ENCODE measurements at regions not wholly inside any gene's neighbourhood (a gene's known extent, or its start where the extent isn't known, plus 50 kb on each side); places are given as distances from the start of the nearest gene placed in this dataset.
"Not testable (repeated sequence)": the region's sequence is repeated elsewhere in the genome, so short reads cannot be mapped to it uniquely, and the experiment has no call there.

- no peak for DNase-seq (ENCODE audit: low read depth in 3 of 3, low spot score in 1 of 3)
These were observed 158.4 kb downstream of the NDUFA10 start for GRCh38 chr2:239866778-239867177.

- no peak for DNase-seq (ENCODE audit: low read depth in 3 of 3, low spot score in 1 of 3)
These were observed 158.8 kb downstream of the NDUFA10 start for GRCh38 chr2:239866350-239866749.

- DNase-seq (ENCODE audit: low read depth in 3 of 3, low spot score in 1 of 3): not testable (repeated sequence)
These were observed 159.3 kb downstream of the NDUFA10 start for GRCh38 chr2:239865856-239866255.

GRCh38 chr2:239865059-239865639, 160.0 kb downstream of the NDUFA10 start:
- DNase-seq (ENCODE audit: low read depth in 3 of 3, low spot score in 1 of 3): no peak

DNA sequence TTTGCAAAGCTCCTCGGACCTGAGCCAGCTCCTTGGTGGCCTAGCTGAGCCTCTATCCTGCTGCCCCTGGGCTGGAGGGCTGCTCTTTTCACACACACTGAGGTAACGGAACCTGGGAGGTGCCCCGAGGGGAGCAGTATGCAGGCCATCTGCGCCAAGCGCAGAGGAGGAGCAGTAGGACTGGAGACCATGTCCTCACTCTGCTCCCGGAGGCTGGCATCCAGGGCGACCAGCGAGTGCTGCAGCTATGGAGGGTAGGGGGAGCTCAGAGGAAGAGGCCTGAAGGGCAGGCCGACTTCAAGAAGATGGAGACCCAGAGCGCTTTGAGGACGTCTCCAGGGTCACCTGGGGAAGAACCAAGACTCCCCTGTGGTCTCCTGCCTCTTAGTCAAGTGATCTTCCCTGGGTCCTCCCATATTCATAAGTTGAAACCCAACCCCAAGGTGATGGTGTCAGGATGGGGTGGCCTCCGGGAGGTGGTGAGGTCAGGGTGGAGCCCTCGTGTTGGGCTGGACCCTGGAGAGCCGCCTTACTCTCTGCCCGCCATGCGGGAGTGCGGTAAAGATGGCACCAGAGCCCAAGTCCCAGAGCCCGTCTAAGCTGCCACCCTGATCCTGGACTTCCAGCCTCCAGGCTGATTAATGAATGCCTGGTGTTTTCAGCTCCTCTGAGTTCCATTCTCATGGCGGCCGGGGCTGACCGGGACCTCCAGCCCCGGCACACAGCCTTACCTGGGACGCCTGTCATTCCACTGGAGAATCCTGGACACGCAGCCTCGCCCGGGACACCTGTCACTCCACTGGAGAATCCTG, 160.7 kb downstream of the NDUFA10 start:
- no peak for DNase-seq (ENCODE audit: low read depth in 3 of 3, low spot score in 1 of 3)

DNA sequence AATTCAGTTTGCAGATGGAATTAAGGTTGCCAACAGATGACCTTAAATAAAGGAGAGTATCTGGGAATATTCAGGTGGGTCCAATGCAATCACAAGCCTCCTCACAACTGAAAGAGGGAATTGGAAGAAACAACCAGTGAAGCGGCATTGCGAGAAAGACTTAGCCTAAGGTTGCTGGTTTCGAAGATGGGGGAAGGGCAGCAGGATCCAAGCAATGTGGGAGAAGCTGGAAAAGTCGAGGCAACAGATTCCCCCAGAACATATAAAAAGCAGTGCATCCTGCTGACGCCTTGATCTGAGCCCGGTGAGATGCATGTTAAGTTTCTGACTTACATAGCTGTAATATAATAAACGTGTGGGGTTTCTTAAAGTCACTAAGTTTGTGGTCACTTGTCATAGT, 162.5 kb downstream of the NDUFA10 start:
- no peak for DNase-seq (ENCODE audit: low read depth in 3 of 3, low spot score in 1 of 3)

GRCh38 chr2:239858179-239858578, 167.0 kb downstream of the NDUFA10 start:
- no peak for DNase-seq (ENCODE audit: low read depth in 3 of 3, low spot score in 1 of 3)

- DNase-seq (ENCODE audit: low read depth in 3 of 3, low spot score in 1 of 3): no peak
These were observed 167.6 kb downstream of the NDUFA10 start for GRCh38 chr2:239857591-239857990.

- no peak for DNase-seq (ENCODE audit: low read depth in 3 of 3, low spot score in 1 of 3)
These were observed 168.4 kb downstream of the NDUFA10 start for GRCh38 chr2:239856620-239857285.

DNA sequence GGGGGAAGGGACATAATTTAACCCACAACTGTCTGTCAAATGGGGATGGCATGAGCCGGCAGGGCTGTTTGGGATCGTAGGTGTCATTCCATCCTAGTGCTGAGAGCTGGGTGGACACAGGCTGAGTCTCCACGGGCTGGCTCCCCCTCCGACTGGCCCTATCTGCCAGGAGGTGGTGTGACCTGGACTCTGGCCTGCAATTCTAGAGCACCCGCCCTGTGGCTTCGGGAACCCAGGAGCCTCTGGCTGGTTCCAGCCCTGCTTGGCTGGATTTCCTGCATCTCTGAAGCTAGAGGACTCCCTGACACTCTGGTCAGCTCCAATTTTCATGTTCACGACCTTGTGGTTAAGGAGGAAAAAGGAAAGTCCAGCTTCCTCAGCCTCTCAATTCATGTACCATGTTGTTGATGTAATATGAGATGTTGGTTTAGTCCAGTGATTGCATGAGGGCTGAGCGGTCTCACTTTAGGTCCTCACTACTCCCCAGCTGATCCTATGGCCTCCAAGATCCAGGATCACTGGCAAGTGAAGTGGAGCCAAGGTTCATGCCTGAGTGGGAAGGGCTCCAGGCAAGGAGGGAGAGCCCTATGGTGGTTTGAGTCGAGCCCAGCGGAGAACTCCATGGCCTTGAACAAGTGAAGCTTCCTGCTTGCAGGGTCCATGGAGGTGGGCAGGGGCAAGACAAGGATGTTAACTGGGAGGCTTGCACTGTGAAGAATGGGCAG, 169.1 kb downstream of the NDUFA10 start:
- DNase-seq (ENCODE audit: low read depth in 3 of 3, low spot score in 1 of 3): no peak

DNA sequence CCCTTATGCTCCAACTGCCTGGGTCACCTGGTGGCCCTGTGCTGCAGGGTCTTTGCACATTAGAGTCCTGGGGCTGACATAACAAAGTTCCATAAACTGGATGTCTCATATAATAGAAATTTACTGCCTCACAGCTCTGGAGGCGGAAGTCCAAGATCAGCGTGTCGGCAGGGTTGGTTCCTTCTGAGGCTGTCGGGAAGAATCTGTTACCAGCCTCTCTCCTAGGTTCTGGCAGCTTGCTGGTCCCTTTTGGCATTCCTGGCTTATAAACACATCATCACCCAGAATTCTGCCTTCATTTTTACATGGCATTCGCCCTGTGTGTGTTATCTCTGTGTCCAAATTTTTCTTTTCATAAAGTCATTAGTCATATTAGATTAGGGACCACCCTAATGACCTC, 170.5 kb downstream of the NDUFA10 start:
- no peak for DNase-seq (ENCODE audit: low read depth in 3 of 3, low spot score in 1 of 3)

DNA sequence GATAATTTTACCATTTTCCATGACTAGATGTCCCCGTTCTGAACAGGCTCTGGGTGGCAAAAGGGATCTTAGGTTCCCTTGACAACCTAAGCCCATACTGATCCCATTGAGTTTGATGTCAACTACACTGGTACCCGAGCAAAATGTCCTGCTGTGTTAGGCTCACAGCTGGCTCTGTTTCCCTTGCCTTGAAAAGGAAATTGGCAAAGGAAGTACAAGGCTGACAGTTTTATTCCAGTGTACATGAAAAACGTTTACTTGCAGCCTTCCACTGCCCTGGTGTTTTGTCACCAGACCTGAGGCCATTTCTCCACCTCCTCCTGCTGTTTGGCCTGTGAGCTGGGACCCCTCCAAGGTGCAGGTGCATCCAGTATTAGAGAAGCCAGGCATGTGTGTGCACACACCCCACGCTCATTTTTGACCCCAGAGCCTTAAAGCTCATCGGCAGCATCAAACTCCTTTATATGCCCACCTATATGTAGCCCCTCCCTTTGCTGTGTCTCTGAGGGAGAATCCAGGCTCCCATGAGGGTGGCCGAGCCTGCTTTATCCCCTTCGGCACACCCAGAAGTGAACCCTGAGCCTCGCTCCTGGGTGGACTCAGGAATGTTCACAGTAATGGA, 171.3 kb downstream of the NDUFA10 start:
- no peak for DNase-seq (ENCODE audit: low read depth in 3 of 3, low spot score in 1 of 3)

DNA sequence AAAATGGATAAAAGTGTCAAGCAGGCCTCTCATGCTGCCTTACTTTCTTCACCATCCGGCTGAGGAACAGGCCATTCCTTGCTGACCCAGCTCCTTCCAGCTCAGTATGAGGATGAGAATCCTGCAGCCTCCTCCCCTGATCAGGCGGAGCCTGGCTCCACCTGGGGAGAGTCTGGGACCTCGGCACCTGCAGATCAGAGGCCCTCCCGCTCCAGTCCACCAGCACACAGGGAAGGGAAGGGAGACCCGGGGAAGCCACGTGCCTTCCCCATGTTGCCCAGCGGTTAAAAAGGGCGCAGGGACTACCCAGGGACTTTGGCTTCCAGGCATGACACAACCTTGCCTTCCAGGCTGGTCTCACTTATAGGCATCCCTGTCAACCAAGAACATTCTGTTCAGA, 172.0 kb downstream of the NDUFA10 start:
- DNase-seq (ENCODE audit: low read depth in 3 of 3, low spot score in 1 of 3): no peak

- no peak for DNase-seq (ENCODE audit: low read depth in 3 of 3, low spot score in 1 of 3)
These were observed 172.9 kb downstream of the NDUFA10 start for GRCh38 chr2:239852272-239852671.

DNA sequence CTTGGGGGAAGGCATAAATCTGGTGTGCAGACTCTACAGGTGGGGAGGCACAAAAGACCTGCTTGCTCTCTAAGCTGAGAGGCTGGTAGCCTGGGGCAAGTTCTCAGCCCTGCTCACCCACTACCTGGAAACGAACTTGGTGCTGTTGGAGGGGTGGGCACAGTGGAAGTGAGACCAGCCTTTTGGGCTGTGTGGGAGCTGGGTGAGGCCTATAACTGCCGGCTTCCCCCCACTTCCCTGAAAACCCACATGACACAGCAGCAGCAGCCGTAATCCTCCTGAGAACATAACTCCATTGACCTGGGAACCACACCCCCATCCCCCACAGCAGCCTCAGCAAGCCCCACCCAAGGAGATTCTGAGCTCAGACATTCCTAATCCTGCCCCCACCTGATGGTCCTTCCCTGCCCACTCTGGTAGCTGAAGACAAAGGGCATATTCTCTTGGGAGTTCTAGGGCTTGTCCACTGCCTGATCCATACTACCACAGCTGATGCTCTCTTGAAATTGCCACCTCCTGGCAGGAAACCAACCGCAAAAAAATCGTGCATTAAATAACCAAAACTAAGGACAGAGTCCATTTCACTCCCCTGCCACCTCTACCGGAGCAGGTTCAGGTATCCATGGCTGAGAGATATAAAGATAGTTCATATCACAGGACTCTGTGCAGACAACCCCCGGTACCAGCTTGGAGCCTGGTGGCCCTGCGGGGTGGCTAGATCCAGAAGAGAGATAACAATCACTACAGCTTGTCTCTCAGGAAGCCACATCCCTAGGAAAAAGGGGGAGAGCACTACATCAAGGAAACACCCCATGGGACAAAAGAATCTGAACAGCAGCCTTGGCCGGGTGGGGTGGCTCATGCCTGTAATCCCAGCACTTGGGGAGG, 178.1 kb downstream of the NDUFA10 start:
- DNase-seq (ENCODE audit: low read depth in 3 of 3, low spot score in 1 of 3): no peak

DNA sequence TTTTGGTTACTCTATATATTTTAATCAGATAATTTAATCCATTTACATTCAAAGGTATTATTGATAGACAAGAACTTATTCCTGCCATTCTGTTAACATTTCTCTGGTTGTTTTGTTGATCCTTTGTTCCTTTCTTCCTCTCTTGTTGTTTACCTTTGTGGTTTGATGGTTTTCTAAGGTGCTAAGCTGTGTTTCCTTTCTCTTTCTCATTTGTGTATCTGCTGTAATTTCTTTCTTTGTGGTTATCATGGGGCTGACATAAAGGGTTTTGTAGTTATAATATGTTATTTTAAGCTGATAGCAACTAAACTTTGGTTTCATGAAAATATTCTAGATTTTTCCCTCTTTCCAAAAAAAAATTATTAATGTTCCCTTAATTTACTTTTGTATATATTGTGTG, 179.2 kb downstream of the NDUFA10 start:
- DNase-seq (ENCODE audit: low read depth in 3 of 3, low spot score in 1 of 3): no peak

DNA sequence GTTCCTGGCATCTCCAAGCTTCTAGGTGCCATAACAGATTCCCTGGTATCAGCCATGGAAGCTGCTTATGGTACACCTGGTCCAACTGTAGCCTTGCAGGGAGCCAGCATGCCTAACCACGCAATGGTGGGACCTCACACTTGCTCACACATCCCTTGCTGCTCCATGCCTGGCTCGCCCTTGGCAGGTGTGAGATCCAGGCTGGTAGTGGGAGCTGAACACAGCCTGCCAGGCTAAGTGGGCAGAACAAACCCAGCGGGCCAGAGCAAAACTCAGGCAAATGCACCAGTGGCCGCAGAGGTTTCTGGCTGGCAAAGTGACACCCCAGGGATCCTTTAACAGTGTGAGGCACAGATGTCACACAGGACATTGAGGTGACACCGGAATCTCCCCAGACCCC, 185.8 kb downstream of the NDUFA10 start:
- no peak for DNase-seq (ENCODE audit: low read depth in 3 of 3, low spot score in 1 of 3)

DNA sequence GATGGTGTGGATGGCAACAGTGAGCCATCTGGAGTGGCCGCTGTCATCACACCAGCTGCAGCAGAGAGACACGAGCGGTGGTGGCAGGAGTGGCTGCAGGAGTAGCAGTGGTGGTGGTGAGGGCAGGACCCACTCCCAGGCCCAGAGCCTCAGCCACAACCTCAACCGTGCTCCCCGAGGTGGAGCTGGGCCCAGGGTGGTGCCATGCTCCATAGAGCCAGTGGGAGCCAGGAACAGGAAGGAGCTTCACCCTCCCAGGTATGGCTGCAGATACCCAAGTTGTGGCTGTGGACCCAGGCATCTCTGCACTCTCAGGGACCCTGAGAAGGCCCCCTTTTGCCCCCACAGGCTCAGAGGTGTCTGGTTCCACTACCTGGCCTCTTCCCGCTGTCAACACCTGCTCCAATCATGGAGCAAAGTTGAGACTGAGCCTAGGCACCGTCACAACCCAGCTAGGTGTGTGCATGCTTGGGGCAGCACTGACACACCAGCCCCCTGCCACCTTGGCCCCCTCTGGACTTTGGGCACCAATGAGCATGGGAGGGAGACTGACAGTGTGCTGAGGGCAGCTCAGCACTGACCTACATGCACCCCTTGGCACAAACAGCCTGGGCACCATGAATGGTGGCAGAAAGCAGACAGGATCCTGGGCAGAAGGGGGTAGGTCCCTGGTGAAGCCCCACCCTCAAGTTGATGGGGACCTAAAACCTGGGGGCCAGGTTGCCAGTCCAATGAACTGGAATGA, 188.9 kb downstream of the NDUFA10 start:
- DNase-seq (ENCODE audit: low read depth in 3 of 3, low spot score in 1 of 3): no peak

DNA sequence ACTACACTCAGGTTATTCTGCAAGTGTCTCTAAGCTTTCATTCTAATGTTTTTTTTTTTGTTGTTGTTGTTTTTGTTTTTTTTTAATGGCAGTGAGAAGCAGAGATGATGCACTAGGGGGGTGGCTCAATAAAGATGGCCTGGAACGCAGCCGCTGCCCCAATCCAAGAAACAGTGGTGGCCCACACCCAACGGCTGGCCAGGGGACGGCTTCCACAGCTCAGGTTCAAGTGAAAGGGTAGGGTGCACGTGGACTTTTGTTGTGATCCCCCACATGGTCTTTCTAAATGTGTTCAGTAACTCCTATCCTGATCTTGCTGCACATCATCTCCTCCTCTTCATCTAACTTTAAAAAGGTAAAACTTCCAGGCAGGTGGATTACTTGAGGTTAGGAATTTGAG, 190.1 kb downstream of the NDUFA10 start:
- no peak for DNase-seq (ENCODE audit: low read depth in 3 of 3, low spot score in 1 of 3)

DNA sequence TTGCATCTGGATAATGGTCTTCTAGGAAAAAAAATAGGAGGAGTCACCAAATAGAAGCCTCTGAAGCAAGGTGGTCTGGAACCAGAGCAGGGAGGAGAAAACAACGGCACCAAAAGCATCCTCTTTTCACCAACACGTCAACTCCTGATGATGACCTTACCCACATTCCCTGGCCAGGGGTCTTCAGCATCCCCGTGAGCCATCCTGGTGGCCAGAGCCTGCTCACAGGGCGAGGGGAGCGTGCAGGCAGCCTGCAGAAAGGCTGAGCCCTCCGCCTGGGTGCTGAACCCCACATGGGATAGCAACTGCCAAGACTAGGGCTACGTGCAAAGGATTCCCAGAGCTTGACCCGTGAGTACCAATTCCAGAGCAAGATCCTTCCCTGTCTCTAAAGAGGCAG, 191.0 kb downstream of the NDUFA10 start:
- DNase-seq (ENCODE audit: low read depth in 3 of 3, low spot score in 1 of 3): no peak
